Tibial nerve (tissue), 3 donors: ENCODE measurements at regions not wholly inside any gene's neighbourhood (a gene's known extent, or its start where the extent isn't known, plus 50 kb on each side); places are given as distances from the start of the nearest gene placed in this dataset.

Experiments used
- POLR2A ChIP-seq, 2 donors: fragments of 450-650 bp; IDR thresholded peaks; one replicate each; pipeline ENCODE4 v1.6.1; 2017; ENCODE audit warnings: antibody characterized with exemption in 2 of 2, mild to moderate bottlenecking in 2 of 2, moderate library complexity in 2 of 2
- TF ChIP-seq, protein P1 (sequence below), 5 experiments: fragments of 200-600 bp in 3 of 5; fragments of 450-650 bp in 2 of 5; sonication (generic) in 3 of 5; IDR thresholded peaks; one replicate each; pipeline ENCODE4 v1.5.1; 2016 to 2019; ENCODE audit warnings: antibody characterized with exemption in 5 of 5, mild to moderate bottlenecking in 3 of 5, moderate library complexity in 2 of 5

DNA sequence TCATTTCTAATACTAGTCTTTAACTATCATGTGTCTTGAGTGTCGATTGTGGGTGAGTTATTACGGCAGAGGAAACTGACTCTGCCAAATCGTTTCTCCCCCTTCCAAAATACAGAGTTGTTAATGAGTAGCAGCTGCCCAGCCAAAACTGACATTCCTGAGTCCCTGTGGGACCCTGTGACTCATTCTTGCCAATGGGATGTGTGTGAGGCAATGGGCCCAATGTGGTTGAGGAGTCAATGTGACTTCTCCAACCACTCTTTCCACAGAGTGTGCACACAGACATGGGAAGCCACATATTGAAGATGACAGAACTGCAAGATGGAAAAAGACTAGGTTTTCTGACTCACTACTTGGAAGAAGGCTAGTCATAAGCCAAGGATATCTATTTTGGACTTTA, 434.7 kb downstream of the DTWD2 start:
- no peak for TF ChIP-seq POLR2A (IDR thresholded peaks at IDR 0.05)
- TF ChIP-seq, protein P1, sequence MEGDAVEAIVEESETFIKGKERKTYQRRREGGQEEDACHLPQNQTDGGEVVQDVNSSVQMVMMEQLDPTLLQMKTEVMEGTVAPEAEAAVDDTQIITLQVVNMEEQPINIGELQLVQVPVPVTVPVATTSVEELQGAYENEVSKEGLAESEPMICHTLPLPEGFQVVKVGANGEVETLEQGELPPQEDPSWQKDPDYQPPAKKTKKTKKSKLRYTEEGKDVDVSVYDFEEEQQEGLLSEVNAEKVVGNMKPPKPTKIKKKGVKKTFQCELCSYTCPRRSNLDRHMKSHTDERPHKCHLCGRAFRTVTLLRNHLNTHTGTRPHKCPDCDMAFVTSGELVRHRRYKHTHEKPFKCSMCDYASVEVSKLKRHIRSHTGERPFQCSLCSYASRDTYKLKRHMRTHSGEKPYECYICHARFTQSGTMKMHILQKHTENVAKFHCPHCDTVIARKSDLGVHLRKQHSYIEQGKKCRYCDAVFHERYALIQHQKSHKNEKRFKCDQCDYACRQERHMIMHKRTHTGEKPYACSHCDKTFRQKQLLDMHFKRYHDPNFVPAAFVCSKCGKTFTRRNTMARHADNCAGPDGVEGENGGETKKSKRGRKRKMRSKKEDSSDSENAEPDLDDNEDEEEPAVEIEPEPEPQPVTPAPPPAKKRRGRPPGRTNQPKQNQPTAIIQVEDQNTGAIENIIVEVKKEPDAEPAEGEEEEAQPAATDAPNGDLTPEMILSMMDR (IDR thresholded peaks at IDR 0.05) = no peak
